ENCODE measurements at regions not wholly inside any gene's neighbourhood (a gene's known extent, or its start where the extent isn't known, plus 50 kb on each side); places are given as distances from the start of the nearest gene placed in this dataset.
"Not testable (repeated sequence)": the region's sequence is repeated elsewhere in the genome, so short reads cannot be mapped to it uniquely, and the experiment has no call there.

DNA sequence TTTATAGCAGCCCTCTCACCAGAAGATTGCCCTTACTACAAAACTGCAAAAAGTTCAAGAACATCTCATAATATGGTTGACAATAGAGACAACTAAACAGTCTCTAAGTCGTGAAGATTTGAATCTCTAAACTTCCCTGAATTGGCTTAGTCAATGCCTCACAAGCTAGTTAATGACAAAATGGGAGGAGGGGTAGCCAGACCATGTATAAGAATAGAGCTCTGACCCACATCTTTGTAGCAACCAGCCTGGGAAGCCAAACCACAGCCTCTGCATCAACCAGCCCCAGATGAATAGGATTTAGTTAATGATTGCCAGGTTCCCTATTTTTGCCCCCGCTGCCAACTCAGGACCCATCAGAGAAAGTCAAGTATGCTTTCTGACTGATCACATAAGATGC lies 1265.9 kb upstream of the PCDH10 start:
- DNase-seq, result not testable (repeated sequence)

DNA sequence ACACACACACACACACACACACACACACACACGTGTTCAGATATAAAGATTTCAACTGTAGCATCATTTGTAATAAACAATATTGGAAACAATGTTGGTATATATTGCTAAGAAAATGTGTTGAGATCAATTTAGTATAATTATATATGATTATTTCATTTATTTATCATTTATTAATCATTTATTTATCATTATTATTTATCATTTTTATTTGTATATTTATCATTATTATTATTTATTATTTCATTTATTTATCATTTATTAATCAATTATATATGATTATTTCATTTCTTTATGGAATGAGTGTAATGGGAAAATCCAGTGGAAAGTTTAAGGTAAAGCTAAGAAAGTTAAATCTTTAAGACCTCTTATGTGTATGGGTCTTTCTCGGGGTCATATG lies 1223.4 kb upstream of the PCDH10 start:
- DNase-seq, result not testable (repeated sequence)

DNA sequence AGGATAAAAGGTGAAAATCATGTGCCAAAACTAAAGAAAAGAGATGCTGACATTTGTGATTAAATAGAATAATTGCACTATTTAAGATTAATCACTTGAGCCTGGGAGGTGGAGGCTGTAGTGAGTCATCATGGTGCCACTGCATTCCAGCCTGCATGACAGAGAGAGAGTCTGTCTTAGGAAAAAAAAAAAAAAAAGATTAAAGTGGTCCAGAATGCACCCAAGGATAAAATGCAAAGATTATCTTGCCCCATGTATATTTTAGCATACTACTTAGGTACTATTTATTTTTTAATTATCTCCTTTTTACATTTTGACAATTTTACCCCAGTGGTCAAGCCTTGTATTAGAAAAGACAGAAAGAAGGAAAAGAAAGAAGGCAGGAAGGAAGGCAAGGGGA lies 1181.4 kb upstream of the PCDH10 start:
- not testable (repeated sequence) for DNase-seq

DNA sequence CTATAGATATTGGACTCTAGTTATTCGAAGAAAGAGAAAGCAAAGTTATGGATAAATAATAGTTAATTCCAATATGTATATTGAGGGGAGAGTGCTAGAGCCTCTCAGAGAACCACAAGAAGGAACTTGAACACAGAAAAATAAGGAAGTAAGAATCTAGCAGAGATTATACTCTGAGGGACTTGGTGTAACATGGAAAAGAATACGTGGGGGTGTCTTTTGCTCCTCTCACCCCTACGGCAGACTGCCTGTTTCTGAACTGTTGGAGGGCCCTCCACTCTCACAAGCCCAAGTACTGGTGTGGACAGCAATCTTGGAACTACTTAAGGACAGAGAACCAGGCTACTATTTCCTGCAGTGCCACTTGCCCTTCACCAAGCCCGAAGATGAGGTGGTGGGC lies 1174.4 kb upstream of the PCDH10 start:
- DNase-seq, result no peak

GRCh38 chr4:131975276-131976132 lies 1173.6 kb upstream of the PCDH10 start:
- peak; percentile 7 for DNase-seq

- DNase-seq, result peak; percentile 12
Measured at GRCh38 chr4:131976133-131977002, 1172.7 kb upstream of the PCDH10 start.

GRCh38 chr4:131978120-131978519 lies 1171.0 kb upstream of the PCDH10 start:
- DNase-seq, result peak; percentile 2

DNA sequence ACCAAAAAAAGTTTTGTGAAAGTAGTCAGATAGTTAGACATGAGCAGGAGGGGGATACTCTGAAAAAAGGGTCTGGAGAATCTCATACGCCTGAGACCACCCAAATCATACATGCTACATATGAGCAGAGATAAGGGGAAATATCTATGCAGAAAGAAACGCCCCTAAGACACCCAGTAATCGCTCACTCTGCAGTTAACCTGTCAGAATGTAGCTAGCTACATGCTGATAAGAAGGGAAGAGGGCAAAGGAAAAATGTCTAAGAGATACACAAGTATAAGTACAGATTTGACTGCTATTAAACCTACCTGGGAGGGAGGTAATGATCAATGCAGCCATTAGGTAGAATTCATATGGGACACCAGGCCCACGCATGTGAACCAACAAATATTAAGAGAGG lies 1159.5 kb upstream of the PCDH10 start:
- no peak for DNase-seq

DNA sequence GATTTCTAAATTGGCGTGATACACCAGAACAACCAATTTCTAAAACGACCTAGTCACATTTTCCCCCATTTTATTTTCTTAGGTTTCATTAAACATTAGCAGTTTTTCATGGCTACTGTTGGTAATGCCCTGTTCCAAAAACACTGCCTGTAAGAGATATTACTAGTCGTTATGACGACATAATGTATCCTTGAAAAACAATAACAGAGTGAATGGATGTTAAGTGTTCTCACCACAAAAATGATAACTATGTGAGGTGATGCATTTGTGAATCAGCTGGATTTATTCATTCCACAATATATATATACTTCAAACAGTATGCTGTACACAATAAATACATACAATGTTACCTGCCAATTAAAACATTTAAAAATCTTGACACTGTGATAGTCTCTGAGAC lies 1147.6 kb upstream of the PCDH10 start:
- no peak for DNase-seq

DNA sequence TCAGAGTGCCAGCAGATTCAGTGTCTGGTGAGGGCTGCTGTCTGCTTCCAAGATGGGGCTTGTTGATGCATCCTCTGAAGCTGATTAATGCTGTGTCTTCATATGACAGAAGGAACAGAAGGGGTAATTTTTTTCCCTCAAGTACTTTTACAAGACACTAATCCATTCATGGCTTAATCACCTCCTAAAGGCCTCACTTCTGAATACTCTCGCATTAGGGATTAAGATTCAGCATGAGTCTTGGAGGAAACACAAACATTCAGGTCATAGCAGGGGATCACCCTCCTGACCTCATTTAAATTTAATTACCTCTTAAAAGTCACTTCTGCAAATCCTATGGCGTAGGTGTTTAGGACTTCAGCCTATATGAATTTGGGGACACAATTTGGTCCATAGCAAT lies 1145.5 kb upstream of the PCDH10 start:
- DNase-seq, result no peak

GRCh38 chr4:132015321-132015720 lies 1133.8 kb upstream of the PCDH10 start:
- DNase-seq, result no peak

- DNase-seq, result no peak
Measured at GRCh38 chr4:132016703-132017350, 1132.3 kb upstream of the PCDH10 start.

DNA sequence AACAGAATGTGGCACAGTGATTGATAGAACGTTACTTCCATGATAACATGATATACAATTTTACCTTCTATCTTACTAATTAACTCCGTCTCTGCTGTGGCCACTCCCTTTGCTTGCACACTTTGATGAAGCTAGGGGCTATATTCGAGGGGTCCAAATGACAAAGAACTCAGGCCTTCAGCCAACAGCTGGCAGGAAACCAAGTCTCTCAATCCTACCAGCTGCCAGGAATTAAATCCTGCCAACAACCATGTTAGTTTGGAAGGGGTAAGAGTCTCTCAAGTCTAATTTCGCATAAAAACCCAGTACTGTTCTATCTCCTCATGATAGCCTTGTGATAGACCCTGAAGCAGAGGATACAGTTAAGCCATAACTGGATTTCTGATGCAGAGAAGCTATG lies 1122.9 kb upstream of the PCDH10 start:
- no peak for DNase-seq

DNA sequence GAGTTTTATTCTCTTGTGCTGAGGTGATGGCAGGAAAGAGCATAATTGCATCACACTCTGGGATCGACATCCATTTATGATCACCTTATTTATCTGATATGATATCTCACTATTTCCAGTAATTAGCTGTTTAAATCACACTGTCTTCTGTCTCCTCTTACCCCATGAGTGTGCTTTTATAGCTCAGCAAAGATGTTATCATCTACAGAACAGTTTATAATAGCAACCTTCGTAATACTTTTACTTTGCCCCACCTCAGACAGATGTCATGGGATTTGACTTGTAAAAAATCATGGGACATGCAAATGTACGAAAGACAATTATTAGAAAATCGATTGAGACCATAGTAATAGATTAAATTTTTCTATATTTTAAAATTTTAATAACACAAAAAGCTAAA lies 1122.3 kb upstream of the PCDH10 start:
- DNase-seq, result no peak

- DNase-seq, result no peak
Measured at GRCh38 chr4:132056496-132056895, 1092.6 kb upstream of the PCDH10 start.

- DNase-seq, result no peak
Measured at GRCh38 chr4:132059227-132059626, 1089.9 kb upstream of the PCDH10 start.

DNA sequence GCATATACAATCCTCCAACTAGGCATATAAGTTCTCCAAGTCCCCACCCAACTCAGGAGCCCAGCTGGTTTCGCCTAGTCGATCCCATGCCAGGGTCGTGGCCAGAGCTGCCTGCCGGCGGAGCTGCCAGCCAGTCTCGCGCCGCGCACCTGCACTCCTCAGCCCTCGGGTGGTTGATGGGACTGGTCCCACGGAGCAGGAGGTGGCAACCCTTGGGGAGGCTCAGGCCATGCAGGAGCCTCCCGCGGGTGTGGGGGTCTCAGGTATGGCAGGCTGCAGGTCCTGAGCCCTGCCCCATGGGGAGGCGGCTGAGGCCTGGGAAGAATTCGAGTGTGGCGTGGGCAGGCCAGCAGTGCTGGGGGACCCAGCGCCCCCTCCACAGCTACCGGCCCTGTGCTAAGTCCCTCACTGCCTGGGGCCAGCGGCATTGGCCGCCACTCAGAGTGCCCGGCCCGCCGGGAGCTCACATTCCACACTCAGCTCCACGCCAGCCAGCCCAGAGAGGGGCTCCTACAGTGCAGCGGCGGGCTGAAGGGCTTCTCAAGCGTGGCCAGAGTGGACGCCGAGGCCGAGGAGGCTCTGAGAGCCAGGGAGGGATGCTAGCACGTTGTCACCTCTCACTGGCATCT lies 1086.4 kb upstream of the PCDH10 start:
- DNase-seq, result no peak

GRCh38 chr4:132063829-132064228 lies 1085.3 kb upstream of the PCDH10 start:
- no peak for DNase-seq

DNA sequence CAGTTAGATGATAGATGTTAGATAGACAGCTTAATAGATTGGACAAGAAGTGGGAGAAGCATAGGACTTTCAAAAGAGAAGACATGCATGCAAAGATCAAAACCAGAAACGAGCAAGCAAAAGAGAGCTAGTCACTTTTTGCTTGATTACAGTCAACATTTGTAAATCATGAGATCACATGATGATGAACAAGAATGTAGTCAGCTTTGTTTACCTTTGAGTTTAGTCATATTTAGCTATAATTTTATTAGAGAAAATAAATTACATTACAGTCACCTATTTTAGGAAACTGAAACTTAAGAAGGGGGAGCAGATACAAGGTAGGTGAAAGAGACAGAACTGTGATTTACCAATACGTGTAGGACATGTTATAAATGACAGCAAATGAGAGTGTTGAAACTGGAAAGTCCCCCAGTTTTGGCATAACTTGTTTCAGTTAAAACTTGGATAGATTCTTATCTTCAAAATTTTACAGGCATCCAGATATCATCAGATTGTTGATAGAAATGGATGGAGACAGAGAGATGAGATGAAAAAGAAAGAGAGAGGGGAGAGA lies 1083.1 kb upstream of the PCDH10 start:
- DNase-seq, result no peak

- DNase-seq, result no peak
Measured at GRCh38 chr4:132071815-132072214, 1077.3 kb upstream of the PCDH10 start.

DNA sequence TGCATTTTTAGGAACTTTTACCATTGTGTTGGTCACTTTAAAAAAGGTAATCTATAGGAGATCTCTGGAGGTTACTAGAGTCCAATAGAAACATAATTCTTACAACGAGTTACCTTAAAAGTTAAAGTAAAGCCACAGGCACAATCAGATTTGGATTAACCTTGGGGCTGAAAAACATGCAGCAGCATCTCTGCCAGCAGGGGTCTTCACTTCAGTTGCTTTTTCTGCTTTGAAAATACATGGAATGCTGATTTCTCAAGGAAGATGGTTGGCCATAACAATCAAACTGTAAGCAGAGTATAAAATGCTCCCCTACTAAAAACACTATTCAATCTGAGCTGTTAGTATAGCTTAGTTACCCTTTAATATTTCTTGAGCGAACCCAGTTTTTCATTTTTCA lies 1072.3 kb upstream of the PCDH10 start:
- DNase-seq, result no peak

DNA sequence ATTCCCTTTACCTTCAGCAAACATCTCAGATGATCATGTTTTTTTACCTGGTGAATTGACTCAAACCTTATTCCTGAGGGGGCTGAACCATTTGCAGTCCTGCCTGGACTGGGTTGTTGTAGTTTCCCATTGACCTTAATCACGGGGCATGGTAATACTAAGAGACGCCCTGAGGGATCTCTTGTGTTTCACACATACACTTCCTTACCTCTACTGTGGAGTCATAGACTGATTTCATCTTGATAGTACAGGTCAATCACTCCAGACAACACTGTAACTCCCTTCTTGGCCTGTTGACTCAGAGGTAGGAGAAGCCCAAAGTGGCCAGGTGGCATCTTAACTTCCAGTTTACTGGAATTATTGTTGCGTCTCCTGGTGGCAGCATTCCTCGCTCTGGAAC lies 1064.0 kb upstream of the PCDH10 start:
- DNase-seq, result no peak

DNA sequence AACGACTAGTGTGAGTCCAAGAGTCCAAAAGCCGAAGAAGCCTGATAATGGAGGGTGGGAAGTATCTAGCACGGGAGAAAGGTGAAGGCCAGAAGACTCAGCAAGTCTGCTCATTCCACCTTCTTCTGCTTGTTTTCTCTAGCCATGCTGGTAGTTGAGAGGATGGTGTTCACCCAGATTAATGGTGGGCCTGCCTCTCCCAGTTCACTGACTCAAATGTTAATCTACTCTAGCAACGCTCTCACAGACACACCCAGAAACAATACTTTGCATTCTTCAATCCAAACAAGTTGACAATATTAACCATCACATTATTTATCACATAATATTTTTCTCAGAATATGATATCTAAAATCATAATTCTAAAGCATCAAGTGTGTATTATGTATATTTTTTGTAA lies 1055.1 kb upstream of the PCDH10 start:
- DNase-seq, result no peak
